ENCODE measurements at regions not wholly inside any gene's neighbourhood (a gene's known extent, or its start where the extent isn't known, plus 50 kb on each side); places are given as distances from the start of the nearest gene placed in this dataset.

DNA sequence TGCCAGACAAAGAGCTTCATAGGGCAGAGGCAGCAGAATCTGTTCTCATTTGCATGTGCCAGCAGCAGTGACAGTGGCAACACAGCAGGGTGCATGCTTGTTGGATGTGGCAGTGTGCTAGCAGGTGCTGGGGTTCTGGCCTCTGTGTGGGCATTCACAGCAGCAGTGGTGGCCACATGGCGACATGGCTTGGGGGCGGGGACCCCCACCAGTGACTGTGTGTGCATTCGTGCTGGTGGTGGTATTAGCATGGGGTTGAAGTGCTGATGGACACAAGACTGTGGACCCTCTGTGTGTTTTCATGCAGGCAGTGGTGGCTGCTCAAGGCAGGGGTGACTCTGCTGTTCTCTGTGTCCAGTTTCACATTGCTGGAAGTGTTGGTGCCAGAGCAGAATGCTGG lies 183.2 kb upstream of the PDE4D start:
- no peaks in the 10 kb centered on the region for H3K4me1 ChIP-seq (ENCODE audit: control insufficient read depth in 4 of 4, insufficient read depth in 4 of 4, low read length in 3 of 4)
- no peak for DNase-seq (ENCODE audit: low spot score)
- 73% methylated on average over 3 of the region's 3 CpGs for WGBS
- peaks cover 0 to 1% (median 0%) of the 10 kb centered on the region in 4 donors for H3K9me3 ChIP-seq (ENCODE audit: control insufficient read depth in 4 of 4, low read length in 3 of 4)
- no peak overlapping the region for H3K27ac ChIP-seq (ENCODE audit: low read depth in 1 of 2, low read length in 2 of 2)
- no peaks in the 10 kb centered on the region for H3K27me3 ChIP-seq (ENCODE audit: control insufficient read depth in 4 of 4, insufficient read depth in 4 of 4, low read length in 3 of 4)
- no peak overlapping the region for H3K9ac ChIP-seq (ENCODE audit: low read depth in 1 of 2, low read length in 2 of 2)
- H3K36me3 ChIP-seq (ENCODE audit: control insufficient read depth in 4 of 4, insufficient read depth in 3 of 4, low read depth in 1 of 4, low read length in 3 of 4), result no peaks in the 10 kb centered on the region
- TF ChIP-seq RAD21 (IDR thresholded peaks at IDR 0.05) (no peak), NR2F2 (IDR thresholded peaks at IDR 0.05) (no peak), JUND (IDR thresholded peaks at IDR 0.05) (no peak), GABPA (IDR thresholded peaks at IDR 0.05 in 1 of 2, conservative IDR thresholded peaks at IDR 0.05 in 1 of 2) (no peak), FOXA1 (IDR thresholded peaks at IDR 0.05) (no peak), HNF4A (conservative IDR thresholded peaks at IDR 0.05) (no peak)
- TF ChIP-seq, protein P1, sequence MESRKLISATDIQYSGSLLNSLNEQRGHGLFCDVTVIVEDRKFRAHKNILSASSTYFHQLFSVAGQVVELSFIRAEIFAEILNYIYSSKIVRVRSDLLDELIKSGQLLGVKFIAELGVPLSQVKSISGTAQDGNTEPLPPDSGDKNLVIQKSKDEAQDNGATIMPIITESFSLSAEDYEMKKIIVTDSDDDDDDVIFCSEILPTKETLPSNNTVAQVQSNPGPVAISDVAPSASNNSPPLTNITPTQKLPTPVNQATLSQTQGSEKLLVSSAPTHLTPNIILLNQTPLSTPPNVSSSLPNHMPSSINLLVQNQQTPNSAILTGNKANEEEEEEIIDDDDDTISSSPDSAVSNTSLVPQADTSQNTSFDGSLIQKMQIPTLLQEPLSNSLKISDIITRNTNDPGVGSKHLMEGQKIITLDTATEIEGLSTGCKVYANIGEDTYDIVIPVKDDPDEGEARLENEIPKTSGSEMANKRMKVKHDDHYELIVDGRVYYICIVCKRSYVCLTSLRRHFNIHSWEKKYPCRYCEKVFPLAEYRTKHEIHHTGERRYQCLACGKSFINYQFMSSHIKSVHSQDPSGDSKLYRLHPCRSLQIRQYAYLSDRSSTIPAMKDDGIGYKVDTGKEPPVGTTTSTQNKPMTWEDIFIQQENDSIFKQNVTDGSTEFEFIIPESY (IDR thresholded peaks at IDR 0.05), result no peak
- TF ChIP-seq, protein P2, sequence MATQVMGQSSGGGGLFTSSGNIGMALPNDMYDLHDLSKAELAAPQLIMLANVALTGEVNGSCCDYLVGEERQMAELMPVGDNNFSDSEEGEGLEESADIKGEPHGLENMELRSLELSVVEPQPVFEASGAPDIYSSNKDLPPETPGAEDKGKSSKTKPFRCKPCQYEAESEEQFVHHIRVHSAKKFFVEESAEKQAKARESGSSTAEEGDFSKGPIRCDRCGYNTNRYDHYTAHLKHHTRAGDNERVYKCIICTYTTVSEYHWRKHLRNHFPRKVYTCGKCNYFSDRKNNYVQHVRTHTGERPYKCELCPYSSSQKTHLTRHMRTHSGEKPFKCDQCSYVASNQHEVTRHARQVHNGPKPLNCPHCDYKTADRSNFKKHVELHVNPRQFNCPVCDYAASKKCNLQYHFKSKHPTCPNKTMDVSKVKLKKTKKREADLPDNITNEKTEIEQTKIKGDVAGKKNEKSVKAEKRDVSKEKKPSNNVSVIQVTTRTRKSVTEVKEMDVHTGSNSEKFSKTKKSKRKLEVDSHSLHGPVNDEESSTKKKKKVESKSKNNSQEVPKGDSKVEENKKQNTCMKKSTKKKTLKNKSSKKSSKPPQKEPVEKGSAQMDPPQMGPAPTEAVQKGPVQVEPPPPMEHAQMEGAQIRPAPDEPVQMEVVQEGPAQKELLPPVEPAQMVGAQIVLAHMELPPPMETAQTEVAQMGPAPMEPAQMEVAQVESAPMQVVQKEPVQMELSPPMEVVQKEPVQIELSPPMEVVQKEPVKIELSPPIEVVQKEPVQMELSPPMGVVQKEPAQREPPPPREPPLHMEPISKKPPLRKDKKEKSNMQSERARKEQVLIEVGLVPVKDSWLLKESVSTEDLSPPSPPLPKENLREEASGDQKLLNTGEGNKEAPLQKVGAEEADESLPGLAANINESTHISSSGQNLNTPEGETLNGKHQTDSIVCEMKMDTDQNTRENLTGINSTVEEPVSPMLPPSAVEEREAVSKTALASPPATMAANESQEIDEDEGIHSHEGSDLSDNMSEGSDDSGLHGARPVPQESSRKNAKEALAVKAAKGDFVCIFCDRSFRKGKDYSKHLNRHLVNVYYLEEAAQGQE (IDR thresholded peaks at IDR 0.05), result no peak
- H3K4me3 ChIP-seq (ENCODE audit: low read depth in 1 of 3, low read length in 3 of 3), result no peak overlapping the region

DNA sequence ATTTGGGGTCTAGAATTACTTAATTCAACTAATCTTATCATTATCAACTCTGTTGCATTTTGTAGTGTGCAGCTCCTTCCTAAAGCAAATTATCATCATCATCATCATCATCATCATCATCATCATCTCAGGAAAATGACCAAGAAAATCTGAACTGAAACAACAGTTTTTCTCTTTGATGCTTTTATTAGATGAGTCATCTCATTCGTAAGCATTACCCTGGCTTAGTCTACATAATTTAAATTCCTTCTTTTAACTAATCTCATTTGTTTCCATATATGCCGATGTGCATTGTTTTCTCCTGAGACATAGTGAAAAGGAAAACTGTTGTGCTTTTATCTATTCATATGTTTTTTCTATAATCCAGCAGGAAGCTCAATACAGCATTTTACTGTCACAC lies 173.0 kb upstream of the PDE4D start:
- Histone ChIP-seq H3K9ac (ENCODE audit: low read depth in 1 of 2, low read length in 2 of 2) (no peak overlapping the region), H3K36me3 (ENCODE audit: control insufficient read depth in 4 of 4, insufficient read depth in 3 of 4, low read depth in 1 of 4, low read length in 3 of 4) (no peaks in the 10 kb centered on the region), H3K9me3 (ENCODE audit: control insufficient read depth in 4 of 4, low read length in 3 of 4) (no peaks in the 10 kb centered on the region), H3K4me1 (ENCODE audit: control insufficient read depth in 4 of 4, insufficient read depth in 4 of 4, low read length in 3 of 4) (no peaks in the 10 kb centered on the region), H3K27me3 (ENCODE audit: control insufficient read depth in 4 of 4, insufficient read depth in 4 of 4, low read length in 3 of 4) (no peaks in the 10 kb centered on the region), H3K27ac (ENCODE audit: low read depth in 1 of 2, low read length in 2 of 2) (no peak overlapping the region), H3K4me3 (ENCODE audit: low read depth in 1 of 3, low read length in 3 of 3) (no peak overlapping the region)
- DNase-seq (ENCODE audit: low spot score), result no peak
- TF ChIP-seq RXRA (IDR thresholded peaks at IDR 0.05) (no peak), TAF1 (conservative IDR thresholded peaks at IDR 0.05) (no peak), FOXA1 (IDR thresholded peaks at IDR 0.05) (no peak), SP1 (IDR thresholded peaks at IDR 0.05) (no peak), YY1 (IDR thresholded peaks at IDR 0.05) (no peak), EGR1 (IDR thresholded peaks at IDR 0.05; ENCODE audit: low read depth in 2 of 2) (no peak), NR2F2 (IDR thresholded peaks at IDR 0.05) (no peak), HNF4A (conservative IDR thresholded peaks at IDR 0.05) (no peak), GABPA (IDR thresholded peaks at IDR 0.05 in 1 of 2, conservative IDR thresholded peaks at IDR 0.05 in 1 of 2) (no peak)
- TF ChIP-seq, protein P3, sequence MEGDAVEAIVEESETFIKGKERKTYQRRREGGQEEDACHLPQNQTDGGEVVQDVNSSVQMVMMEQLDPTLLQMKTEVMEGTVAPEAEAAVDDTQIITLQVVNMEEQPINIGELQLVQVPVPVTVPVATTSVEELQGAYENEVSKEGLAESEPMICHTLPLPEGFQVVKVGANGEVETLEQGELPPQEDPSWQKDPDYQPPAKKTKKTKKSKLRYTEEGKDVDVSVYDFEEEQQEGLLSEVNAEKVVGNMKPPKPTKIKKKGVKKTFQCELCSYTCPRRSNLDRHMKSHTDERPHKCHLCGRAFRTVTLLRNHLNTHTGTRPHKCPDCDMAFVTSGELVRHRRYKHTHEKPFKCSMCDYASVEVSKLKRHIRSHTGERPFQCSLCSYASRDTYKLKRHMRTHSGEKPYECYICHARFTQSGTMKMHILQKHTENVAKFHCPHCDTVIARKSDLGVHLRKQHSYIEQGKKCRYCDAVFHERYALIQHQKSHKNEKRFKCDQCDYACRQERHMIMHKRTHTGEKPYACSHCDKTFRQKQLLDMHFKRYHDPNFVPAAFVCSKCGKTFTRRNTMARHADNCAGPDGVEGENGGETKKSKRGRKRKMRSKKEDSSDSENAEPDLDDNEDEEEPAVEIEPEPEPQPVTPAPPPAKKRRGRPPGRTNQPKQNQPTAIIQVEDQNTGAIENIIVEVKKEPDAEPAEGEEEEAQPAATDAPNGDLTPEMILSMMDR (IDR thresholded peaks at IDR 0.05; ENCODE audit: low read depth, low read length, missing input control), result no peak
- TF ChIP-seq, protein P1 (IDR thresholded peaks at IDR 0.05), result no peak
- 73% methylated on average over 2 of the region's 2 CpGs for WGBS

All from liver (tissue), 8 donors.